Hematopoietic multipotent progenitor cell treated with erythropoietin and hydrocortisone succinate and interleukin-3 and kit ligand, for 15 days (in vitro differentiated cells): ENCODE measurements at regions not wholly inside any gene's neighbourhood (a gene's known extent, or its start where the extent isn't known, plus 50 kb on each side); places are given as distances from the start of the nearest gene placed in this dataset.
"Not testable (repeated sequence)": the region's sequence is repeated elsewhere in the genome, so short reads cannot be mapped to it uniquely, and the experiment has no call there.

ENCODE experiments used
- DNase-seq: peaks from one replicate; pipeline ENCODE4 v3.0.0-alpha.2; 2015; ENCODE audit warnings: low spot score

GRCh38 chr13:87877477-87877876 lies 206.3 kb downstream of the SLITRK5 start:
- no peak for DNase-seq

GRCh38 chr13:87878706-87879105 lies 207.5 kb downstream of the SLITRK5 start:
- DNase-seq, result no peak

- DNase-seq, result no peak
Measured at GRCh38 chr13:87884884-87885283, 213.7 kb downstream of the SLITRK5 start.

GRCh38 chr13:87887459-87888123 lies 216.4 kb downstream of the SLITRK5 start:
- DNase-seq, result no peak

- DNase-seq, result no peak
Measured at GRCh38 chr13:87889254-87889653, 218.1 kb downstream of the SLITRK5 start.

GRCh38 chr13:87893186-87893585 lies 222.0 kb downstream of the SLITRK5 start:
- no peak for DNase-seq

GRCh38 chr13:87894059-87894458 lies 222.9 kb downstream of the SLITRK5 start:
- DNase-seq, result no peak

- no peak for DNase-seq
Measured at GRCh38 chr13:87903553-87903952, 232.4 kb downstream of the SLITRK5 start.

GRCh38 chr13:87906411-87906810 lies 235.2 kb downstream of the SLITRK5 start:
- DNase-seq, result no peak

- no peak for DNase-seq
Measured at GRCh38 chr13:87907202-87907601, 236.0 kb downstream of the SLITRK5 start.

- no peak for DNase-seq
Measured at GRCh38 chr13:87919956-87920355, 248.8 kb downstream of the SLITRK5 start.

- no peak for DNase-seq
Measured at GRCh38 chr13:87923753-87924152, 252.6 kb downstream of the SLITRK5 start.

- DNase-seq, result no peak
Measured at GRCh38 chr13:87925006-87925405, 253.8 kb downstream of the SLITRK5 start.

- DNase-seq, result no peak
Measured at GRCh38 chr13:87940776-87941175, 269.6 kb downstream of the SLITRK5 start.

- DNase-seq, result no peak
Measured at GRCh38 chr13:87941226-87941625, 270.1 kb downstream of the SLITRK5 start.

- no peak for DNase-seq
Measured at GRCh38 chr13:87942205-87942604, 271.0 kb downstream of the SLITRK5 start.

- DNase-seq, result no peak
Measured at GRCh38 chr13:87944038-87944437, 272.9 kb downstream of the SLITRK5 start.

GRCh38 chr13:87952377-87952776 lies 281.2 kb downstream of the SLITRK5 start:
- no peak for DNase-seq

- no peak for DNase-seq
Measured at GRCh38 chr13:87953381-87953780, 282.2 kb downstream of the SLITRK5 start.

- DNase-seq, result no peak
Measured at GRCh38 chr13:87954091-87954490, 282.9 kb downstream of the SLITRK5 start.

GRCh38 chr13:87961546-87961945 lies 290.4 kb downstream of the SLITRK5 start:
- no peak for DNase-seq

GRCh38 chr13:87972568-87972967 lies 301.4 kb downstream of the SLITRK5 start:
- DNase-seq, result no peak

GRCh38 chr13:87975035-87975434 lies 303.9 kb downstream of the SLITRK5 start:
- no peak for DNase-seq

GRCh38 chr13:87976650-87977049 lies 305.5 kb downstream of the SLITRK5 start:
- DNase-seq, result not testable (repeated sequence)
